Myocyte (in vitro differentiated cells): ENCODE measurements at regions not wholly inside any gene's neighbourhood (a gene's known extent, or its start where the extent isn't known, plus 50 kb on each side); places are given as distances from the start of the nearest gene placed in this dataset.
"Not testable (repeated sequence)": the region's sequence is repeated elsewhere in the genome, so short reads cannot be mapped to it uniquely, and the experiment has no call there.

Source experiments
- DNase-seq: peaks from one replicate; pipeline ENCODE4 v3.0.0-alpha.2; 2012; ENCODE audit warnings: low read depth

DNA sequence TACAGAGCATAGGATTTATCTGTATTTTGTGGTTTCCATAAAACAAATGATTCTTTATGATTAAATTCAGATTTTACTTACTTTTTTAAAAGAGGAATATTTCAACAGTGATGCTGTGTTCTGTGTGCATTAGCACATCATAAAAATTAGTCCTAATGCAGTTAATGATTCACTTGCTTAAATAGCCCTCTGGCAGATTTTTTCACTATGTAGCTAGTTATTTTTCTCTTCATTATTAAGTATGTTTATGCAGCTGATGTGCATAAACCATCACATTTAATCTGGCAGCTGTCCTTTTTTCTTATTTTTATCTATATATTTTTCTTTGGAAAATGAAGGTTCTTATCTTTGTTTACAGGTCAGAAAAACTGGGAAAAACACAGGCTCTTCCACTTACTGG is 127.2 kb downstream of the ZNF486 start:
- DNase-seq = no peak

DNA sequence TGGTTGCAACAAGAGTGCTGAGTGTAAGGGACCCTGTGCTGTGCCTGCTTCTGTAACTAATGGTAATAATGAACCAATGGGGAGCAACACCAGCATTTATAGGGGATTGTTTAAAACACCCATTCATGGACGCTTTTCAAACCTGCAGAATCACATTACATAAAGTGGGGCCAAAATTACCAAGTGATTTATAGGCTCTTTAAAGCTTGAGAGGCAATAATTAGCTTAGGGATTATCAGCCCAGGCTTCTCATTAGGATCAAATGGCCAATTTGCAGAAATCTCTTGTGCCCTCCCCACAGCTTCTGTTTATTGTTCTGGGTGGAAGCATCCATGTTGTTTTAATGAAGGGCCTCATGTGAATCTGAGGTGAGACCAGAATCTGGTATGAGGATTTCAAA is 125.5 kb downstream of the ZNF486 start:
- not testable (repeated sequence) for DNase-seq

DNA sequence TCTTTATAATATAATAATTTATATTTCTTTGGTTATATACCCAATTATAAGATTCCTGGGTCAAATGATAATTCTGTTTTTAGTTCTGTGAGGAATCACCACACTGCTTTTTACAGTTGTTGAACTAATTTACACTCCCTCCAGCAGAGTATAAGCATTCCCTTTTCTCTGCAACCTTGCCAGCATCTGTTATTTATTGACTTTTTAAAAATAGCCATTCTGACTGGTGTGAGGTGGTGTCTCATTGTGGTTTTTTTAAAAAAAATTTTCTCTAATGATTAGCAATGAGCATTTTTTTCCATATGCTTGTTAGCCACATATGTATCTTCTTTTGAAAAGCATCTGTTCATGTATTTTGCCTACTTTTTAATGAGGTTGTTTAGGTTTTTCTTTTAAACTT is 122.2 kb downstream of the ZNF486 start:
- no peak for DNase-seq

DNA sequence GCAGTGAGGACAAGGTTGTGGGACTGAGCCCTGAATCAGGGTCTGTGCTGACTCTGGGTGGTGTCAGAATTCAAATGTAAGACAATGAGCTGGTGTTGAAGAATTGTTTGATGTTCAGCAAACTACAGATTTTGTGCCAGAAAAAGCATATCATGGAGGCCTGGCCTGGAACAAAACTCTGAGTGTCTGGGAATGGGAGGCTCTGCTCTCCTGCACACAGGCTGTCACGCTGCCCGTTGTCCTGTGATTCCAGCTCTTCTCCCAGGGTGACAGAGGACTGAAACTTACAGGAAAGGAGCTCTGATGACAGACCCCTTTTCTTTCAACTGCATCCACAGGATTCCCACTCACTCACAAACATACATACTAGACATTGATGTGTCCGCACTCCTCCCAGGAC is 120.1 kb downstream of the ZNF486 start:
- no peak for DNase-seq

DNA sequence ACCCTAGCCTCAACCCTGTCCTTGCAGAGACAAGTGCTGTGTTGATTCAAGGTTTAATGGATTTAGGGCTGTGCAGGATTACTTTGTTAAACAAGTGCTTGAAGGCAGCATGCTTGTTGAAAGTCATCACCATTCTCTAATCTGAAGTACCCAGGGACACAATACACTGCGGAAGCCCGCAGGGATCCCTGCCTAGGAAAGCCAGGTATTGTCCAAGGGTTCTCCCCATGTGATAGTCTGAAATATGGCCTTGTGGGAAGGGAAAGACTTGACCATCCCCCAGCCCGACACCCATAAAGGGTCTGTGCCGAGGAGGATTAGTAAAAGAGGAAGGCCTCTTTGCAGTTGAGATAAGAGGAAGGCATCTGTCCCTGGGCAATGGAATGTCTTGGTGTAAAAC is 118.9 kb downstream of the ZNF486 start:
- DNase-seq = not testable (repeated sequence)

DNA sequence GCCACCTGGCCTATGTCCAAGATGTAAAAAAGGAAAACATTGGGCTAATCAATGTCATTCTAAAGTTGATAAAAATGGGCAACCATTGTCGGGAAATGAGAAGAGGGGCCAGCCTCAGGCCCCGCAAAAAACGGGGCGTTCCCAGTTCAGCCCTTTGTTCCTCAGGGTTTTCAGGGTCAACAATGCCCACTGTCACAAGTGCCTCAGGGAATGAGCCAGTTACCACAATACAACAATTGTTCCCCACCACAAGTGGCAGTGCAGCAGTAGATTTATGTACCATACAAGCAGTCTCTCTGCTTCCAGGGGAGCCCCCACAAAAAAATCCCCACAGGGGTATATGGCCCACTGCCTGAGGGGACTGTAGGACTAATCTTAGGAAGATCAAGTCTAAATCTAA is 112.5 kb downstream of the ZNF486 start:
- no peak for DNase-seq

DNA sequence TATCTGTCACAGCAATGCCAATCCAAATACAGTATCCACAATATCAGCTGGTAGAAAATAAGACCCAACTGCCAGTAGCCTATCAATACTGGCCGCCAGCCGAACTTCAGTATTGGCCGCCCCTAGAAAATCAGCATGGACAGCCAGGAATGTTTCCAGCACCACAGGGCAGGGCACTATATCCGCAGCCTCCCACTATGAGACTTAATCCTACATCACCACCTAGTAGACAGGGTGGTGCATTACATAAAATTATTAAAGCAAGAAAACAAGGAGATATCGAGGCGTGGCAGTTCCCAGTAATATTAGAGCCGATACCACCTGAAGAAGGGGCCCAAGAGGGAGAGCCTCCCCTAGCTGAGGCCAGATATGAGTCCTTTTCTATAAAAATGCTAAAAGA is 111.3 kb downstream of the ZNF486 start:
- DNase-seq = no peak

DNA sequence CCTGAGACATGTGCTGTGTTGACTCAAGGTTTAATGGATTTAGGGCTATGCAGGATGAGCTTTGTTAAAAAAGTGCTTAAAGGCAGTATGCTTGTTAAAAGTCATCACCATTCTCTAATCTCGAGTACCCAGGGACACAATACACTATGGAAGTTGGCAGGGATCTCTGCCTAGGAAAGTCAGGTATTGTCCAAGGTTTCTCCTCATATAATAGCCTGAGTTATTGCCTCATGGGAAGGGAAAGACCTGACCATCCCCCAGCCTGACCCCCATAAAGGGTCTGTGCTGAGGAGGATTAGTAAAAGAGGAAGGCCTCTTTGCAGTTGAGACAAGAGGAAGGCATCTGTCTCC is 109.7 kb downstream of the ZNF486 start:
- not testable (repeated sequence) for DNase-seq

DNA sequence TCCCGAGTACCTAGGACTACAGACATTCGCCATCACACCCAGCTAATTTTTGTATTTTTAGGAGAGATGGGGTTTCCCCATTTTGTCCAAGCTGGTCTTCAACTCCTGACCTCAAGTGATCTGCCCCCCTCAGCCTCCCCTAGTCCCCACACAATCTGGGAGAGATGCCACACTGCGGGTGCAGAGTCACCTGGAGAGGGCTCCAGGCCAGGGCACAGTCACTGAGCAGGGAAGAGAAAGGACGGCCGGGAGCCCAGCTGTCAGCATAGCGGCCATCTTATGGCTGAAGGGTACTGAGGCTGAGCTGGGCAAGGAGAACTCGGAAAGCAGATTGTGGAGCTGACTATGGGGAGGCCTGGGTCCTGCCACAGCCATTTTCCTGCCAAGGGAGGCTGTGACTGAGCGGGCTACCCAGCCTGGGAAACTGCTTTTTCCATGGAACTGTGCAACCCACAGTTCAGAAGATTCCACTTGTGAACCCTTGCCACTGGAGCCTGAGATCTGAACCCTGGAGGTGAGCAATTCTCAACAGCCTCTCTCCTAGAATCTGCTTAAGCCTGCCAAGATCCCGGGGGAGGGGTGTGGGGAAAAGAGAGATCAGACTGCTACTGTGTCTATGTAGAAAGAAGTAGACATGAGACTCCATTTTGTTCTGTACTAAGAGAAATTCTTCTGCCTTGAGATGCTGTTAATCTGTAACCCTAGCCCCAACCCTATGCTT is 109.2 kb downstream of the ZNF486 start:
- DNase-seq = no peak

DNA sequence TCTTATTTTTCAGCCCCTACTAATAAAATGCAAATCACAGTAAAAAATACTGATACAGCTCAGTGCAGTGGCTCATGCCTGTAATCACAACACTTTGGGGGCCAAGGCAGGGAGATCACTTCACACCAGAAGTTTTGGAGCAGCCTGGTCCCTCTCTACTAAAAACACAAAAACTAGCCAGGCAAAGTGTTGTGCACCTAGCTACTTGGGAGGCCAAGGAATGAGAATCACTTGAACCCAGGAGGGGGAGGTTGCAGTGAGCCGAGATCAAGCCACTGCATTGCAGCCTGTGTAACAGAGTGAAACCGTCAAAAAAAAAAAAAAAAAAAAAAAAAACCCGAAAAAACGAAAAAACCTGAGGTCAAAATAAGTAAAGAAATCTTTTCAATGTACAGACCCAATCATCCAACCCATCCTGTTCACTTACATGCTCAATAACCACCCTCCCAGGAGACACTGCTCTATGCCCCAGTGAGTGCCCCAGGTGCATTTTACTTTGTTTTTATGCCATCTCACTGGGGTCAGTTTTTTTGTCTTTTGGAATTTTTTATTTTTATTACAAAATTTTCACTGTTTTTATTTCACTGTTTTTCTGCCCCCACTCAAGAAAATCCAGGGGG is 107.0 kb downstream of the ZNF486 start:
- no peak for DNase-seq

DNA sequence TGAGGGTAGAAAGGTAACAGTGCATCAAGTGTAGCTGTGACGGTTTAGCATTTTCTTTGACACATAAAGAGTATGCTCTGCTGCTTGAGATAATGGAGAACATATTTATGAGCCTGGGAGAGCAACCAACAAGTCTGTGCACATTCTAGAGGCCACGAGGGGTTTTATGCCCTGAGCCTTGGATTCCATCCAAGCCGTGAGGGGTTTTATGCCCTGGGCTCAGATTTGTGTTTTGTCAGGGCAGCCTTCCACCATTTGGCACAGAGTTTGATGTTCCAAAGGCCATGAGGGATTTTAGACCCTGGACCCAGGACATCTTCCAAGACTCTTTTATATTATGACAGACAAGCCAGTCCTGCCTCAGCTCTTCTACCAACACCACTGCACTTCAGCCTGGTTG is 106.4 kb downstream of the ZNF486 start:
- DNase-seq = no peak

DNA sequence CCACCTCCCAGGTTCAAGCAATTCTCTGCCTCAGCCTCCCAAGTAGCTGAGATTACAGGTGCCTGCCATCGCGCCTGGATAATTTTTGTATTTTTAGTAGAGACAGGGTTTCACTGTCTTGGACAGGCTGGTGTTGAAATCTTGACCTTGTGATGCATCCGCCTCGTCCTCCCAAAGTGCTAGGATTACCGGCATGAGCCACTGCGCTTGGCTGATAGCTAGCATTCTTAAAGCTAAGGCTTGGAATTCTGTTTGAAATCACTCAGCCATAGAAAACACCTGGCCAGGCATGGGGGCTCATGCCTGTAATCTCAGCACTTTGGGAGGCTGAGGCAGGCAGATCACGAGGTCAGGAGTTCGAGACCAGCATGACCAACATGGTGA is 105.6 kb downstream of the ZNF486 start:
- not testable (repeated sequence) for DNase-seq

DNA sequence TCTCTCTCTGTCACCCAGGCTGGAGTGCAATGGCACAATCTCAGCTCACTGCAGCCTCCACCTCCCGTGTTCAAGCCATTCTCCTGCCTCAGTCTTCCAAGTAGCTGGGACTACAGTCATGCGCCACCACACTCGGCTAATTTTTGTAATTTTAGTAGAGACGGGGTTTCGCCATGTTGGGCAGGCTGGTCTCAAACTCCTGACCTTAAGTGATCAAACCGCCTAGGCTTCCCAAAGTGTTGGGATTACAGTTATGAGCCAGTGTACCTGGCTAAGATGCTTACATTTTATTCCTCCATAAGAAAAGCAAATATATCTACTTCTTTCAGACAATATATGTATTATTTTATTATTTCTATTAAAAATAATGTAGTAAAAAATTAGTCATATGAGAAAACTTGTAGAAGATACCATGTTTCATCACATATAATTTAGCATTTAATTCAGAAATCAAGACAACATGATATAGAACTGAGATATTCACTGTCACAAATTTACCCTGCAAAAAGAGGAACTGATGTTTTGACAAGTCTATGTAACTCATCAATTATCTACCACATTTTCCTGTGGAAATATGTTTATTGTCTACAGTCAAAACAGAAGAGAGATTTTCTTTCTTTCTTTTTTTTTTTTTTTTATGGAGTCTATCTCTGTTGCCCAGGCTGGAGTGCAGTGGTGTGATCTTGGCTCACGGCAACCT is 105.1 kb downstream of the ZNF486 start:
- not testable (repeated sequence) for DNase-seq

DNA sequence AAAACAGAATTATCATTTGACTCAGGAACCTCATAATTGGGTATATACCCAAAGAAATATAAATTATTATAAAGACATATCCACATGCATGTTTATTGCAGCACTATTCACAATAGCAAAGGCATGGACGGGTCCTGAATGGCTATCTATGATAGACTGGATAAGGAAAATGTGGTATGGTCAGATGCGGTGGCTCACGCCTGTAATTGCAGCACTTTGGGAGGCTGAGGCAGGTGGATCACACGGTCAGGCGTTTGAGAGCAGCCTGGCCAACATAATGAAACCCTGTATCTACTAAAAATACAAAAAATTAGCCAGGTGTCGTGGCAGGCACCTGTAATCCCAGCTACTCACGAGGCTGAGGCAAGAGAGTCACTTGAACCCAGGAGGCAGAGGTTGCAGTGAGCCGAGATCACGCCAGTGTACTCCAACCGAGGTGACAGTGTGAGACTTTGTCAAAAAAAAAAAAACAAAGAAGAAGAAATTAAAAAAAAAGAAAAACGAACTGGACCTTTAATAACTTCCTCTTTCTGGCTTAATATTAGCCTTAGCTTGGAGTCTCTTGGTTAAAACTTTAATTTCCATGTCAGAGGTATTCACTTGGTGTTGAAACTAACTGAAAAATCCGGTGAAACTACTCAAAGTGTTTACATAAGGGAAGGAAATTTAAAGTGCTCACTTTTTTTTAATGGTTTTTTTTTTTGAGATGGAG is 104.4 kb downstream of the ZNF486 start:
- DNase-seq = no peak

DNA sequence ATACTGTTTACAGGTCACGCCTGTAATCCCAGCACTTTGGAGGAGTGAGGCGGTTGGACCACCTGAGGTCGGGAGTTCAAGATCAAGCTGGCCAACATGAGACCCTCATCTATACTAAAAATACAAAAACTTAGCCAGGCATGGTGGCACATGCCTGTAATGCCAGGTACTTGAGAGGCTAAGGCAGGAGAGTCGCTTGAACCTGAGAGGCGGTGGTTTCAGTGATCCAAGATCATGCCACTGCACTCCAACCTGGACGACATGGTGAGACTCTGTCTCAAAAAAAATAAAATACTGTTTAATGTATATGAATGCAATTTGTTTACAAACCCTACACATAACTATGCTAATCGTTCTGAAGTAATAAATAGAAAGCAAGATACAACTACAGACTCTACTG is 102.4 kb downstream of the ZNF486 start:
- no peak for DNase-seq

DNA sequence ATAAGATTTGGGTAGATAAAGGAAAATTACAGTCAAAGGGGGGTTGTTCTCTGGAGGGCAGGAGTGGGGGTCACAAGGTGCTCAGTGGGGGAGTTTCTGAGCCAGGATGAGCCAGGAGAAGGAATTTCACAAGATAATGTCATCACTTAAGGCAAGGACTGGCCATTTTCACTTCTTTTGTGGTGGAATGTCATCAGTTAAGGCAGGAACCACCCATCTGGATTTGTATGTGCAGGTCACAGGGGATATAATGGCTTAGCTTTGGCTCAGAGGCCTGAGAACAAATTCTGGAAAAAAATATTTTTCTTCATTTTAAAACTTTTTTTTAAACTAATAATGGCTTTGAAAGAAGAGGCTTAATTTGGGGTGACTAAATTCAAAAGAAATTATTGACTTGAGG is 94.5 kb downstream of the ZNF486 start:
- not testable (repeated sequence) for DNase-seq

DNA sequence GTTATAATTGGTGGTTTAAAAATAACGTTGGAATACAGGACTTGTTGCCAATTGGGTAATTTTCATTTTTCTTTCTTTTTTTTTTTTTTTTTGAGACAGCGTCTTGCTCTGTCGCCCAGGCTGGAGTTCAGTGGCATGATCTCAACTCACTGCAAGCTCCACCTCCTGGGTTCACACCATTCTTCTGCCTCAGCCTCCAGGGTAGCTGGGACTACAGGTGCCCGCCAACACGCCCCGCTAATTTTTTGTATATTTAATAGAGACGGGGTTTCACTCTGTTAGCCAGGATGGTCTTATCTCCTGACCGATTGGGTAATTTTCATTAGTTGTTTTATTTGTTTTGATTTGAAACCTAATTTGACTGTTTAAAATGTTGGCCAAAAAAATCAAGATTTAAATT is 93.7 kb downstream of the ZNF486 start:
- not testable (repeated sequence) for DNase-seq

DNA sequence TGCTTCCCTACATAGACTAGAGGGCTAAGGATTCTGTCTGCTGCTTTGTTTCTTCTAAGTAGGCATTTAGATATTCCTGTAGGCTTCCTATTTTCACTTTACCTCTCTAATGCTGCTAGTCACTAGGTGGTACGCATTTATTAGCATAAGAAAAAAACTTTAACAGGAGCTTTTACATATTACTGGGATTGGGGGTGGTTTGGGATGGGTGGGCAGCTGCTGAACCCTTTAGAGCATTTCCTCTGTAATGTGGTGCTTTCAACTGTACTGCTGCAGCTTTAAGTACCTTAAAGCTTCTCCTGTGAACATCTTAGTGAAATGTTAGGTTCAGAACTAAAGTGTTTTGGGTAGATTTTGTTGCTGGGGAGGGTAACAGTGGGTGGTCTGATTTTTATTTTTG is 92.6 kb downstream of the ZNF486 start:
- DNase-seq = no peak

DNA sequence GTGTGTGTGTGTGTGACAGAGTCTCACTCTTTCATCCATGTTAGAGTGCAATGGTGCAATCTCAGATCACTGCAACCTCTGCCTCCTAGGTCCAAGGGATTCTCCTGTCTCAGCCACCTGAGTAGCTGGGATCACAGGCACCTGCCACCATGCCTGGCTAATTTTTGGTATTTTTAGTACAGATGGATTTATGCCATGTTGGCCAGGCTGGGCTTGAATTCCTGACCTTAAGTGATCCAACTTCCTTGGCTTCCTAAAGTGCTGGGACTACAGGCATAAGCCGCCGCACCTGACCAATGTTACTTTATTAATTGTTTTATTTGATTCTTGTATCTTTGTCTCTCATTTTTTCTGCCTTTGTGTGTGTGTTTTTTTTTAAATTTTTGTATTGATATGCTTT is 89.6 kb downstream of the ZNF486 start:
- no peak for DNase-seq

DNA sequence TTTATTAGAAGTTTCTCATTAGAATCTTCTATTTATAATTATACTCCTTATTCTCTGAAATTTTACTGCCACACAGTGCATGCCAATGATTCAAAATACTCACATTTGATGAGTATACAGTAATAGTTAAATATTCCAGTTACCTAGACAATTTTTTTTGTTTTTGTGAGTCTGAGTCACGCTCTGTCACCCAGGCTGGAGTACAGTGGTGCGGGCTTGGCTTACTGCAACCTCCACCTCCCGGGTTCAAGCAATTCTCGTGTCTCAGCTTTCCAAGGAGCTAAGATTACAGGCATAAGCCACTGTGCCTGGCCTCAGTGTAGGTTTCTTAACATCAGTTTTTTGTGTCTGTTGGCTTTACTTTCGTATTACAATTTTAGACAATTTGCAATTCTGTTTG is 87.1 kb downstream of the ZNF486 start:
- DNase-seq = peak; percentile 0

DNA sequence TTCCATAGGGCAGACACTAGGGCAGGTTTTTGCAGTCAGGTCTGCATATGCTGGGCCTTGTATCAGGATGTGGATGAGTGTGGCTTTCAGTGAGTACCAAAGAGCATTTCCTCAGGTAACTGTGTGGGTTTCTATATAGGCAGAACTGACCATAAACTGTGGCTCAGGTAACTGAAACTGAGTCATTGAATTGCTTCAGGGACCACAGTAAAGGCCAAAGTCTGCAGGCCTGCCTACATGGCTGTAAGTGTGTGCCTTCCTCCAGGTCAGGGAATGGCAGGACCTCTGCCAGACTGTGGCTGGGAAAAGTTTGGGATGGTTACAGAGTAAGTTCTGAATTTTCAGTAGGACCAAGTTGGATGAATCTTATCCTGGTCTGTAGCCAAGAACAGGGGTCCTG is 85.6 kb downstream of the ZNF486 start:
- no peak for DNase-seq

DNA sequence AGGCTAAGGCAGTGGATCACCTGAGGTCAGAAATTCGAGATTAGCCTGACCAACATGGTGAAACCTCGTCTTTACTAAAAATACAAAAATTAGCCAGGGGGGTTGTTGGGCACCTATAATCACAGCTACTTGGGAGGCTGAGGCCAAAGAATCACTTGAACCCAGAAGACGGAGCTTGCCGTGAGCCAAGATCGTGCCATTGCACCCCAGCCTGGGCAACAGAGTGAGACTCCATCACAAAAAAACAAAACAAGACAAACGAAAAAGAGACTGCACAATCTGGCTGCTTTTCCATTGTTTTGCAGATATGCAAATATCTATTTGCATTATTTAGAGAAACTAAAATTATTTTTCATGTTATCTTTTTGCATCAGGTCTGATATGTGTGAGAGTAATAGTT is 83.6 kb downstream of the ZNF486 start:
- DNase-seq = no peak
